H1 (cell line): ENCODE measurements at regions not wholly inside any gene's neighbourhood (a gene's known extent, or its start where the extent isn't known, plus 50 kb on each side); places are given as distances from the start of the nearest gene placed in this dataset.
A peak's percentile ranks its signal among the peaks of the same experiment; 100 is the strongest.

Source experiments
- CTCF ChIA-PET: fragments of 300-600 bp; sonication (Branson Sonifier 250); formaldehyde crosslinking; loops from one replicate; lab custom pipeline; 2021; ENCODE audit not compliant: partially characterized antibody; lab: Charles Lee
- POLR2A ChIA-PET: fragments of 300-600 bp; sonication (Branson Sonifier 250); formaldehyde crosslinking; loops from one replicate; lab custom pipeline; 2021; ENCODE audit warnings: inconsistent platforms; ENCODE audit not compliant: partially characterized antibody; lab: Charles Lee
- DNase-seq, 2 experiments: peaks; one replicate each; pipeline versions ENCODE4 v3.0.0 to v3.0.0-alpha.2; 2010 to 2022; ENCODE audit warnings: low spot score in 2 of 2, low read depth in 1 of 2, mixed read lengths in 1 of 2
- FAIRE-seq: peaks from 2 replicates; lab custom pipeline; 2011; peaks lifted over from hg19 to GRCh38; lab: Jason Lieb, UNC
- H2AFZ ChIP-seq: 2 replicates; pipeline ENCODE4 v1.8.1; 2012; ENCODE audit warnings: low read length, inconsistent platforms
- H2AK5ac ChIP-seq: 2 replicates; pipeline ENCODE4 v1.6.1; 2013; ENCODE audit warnings: low read depth, low read length
- H2BK120ac ChIP-seq: replicated peaks from 2 replicates; pipeline ENCODE3; 2013; ENCODE audit warnings: low read depth, low read length, inconsistent platforms
- H2BK12ac ChIP-seq: 2 replicates; pipeline ENCODE4 v1.6.1; 2013; ENCODE audit warnings: low read depth, low read length
- H2BK15ac ChIP-seq: 2 replicates; pipeline ENCODE4 v1.6.1; 2013; ENCODE audit warnings: low read length
- H2BK20ac ChIP-seq: 2 replicates; pipeline ENCODE4 v1.6.1; 2013; ENCODE audit warnings: low read length
- H2BK5ac ChIP-seq: 2 replicates; pipeline ENCODE4 v1.6.1; 2013; ENCODE audit warnings: low read depth, low read length
- H3K14ac ChIP-seq: 2 replicates; pipeline ENCODE4 v1.6.1; 2013; ENCODE audit warnings: inconsistent platforms; ENCODE audit not compliant: insufficient read length
- H3K18ac ChIP-seq: 2 replicates; pipeline ENCODE4 v1.6.1; 2013; ENCODE audit warnings: low read length; ENCODE audit errors: extremely low read depth
- H3K23ac ChIP-seq: 2 replicates; pipeline ENCODE4 v1.6.1; 2013; ENCODE audit warnings: inconsistent platforms; ENCODE audit not compliant: insufficient read length
- H3K23me2 ChIP-seq: 2 replicates; pipeline ENCODE4 v1.6.1; 2013; ENCODE audit warnings: low read depth, low read length
- H3K27ac ChIP-seq: 2 replicates; pipeline ENCODE4 v1.6.1; 2011; ENCODE audit warnings: low read depth, low read length, inconsistent platforms
- H3K27me3 ChIP-seq, 4 experiments: replicated peaks in 1 of 4; 1 replicate in 1 of 4; 2 replicates in 3 of 4; pipeline versions ENCODE4 v1.6.1 to v1.8.1; 2011 to 2013; ENCODE audit warnings: low read length in 3 of 4, mild to moderate bottlenecking in 3 of 4, inconsistent platforms in 2 of 4, mixed read lengths in 2 of 4, moderate library complexity in 1 of 4; ENCODE audit not compliant: control insufficient read depth in 3 of 4, insufficient read depth in 3 of 4; ENCODE audit errors: extremely low read depth in 1 of 4
- H3K36me3 ChIP-seq, 4 experiments: 2 replicates each; pipeline versions ENCODE4 v1.6.1 to v1.8.1; 2011 to 2013; ENCODE audit warnings: mild to moderate bottlenecking in 4 of 4, low read length in 3 of 4, moderate library complexity in 2 of 4, control low read depth in 1 of 4, inconsistent platforms in 1 of 4; ENCODE audit not compliant: insufficient read depth in 4 of 4, control insufficient read depth in 2 of 4
- H3K4ac ChIP-seq: replicated peaks from 2 replicates; pipeline ENCODE3; 2013; ENCODE audit warnings: low read length, low read depth, mixed read lengths, inconsistent platforms; ENCODE audit not compliant: insufficient read length
- H3K4me1 ChIP-seq, 4 experiments: replicated peaks in 1 of 4; 1 replicate in 1 of 4; 2 replicates in 3 of 4; pipeline versions ENCODE4 v1.6.1 to v1.8.1; 2011 to 2013; ENCODE audit warnings: low read length in 3 of 4, inconsistent platforms in 2 of 4, mixed read lengths in 1 of 4; ENCODE audit not compliant: insufficient read depth in 4 of 4, control insufficient read depth in 3 of 4
- H3K4me2 ChIP-seq, 2 experiments: 2 replicates each; pipeline versions ENCODE4 v1.6.1 to v1.8.1; 2011 to 2013; ENCODE audit warnings: low read depth in 2 of 2, low read length in 2 of 2, control low read depth in 1 of 2, inconsistent platforms in 1 of 2, mild to moderate bottlenecking in 1 of 2; ENCODE audit not compliant: insufficient read depth in 1 of 2
- H3K4me3 ChIP-seq, 4 experiments: fragments of 200-600, 300-600 bp in 1 of 4; sonication (generic), shearing (Covaris generic), sonication (Bioruptor Twin) in 1 of 4; 2 replicates each; pipeline versions ENCODE4 v1.5.1 to v1.8.1; 2011 to 2016; ENCODE audit warnings: low read length in 4 of 4, low read depth in 3 of 4, control low read depth in 2 of 4, inconsistent platforms in 2 of 4, mild to moderate bottlenecking in 2 of 4, mixed read lengths in 1 of 4, moderate library complexity in 1 of 4; ENCODE audit not compliant: insufficient read depth in 2 of 4; ENCODE audit errors: extremely low read depth in 1 of 4
- H3K56ac ChIP-seq: replicated peaks from 2 replicates; pipeline ENCODE3; 2013; ENCODE audit warnings: low read depth, mild to moderate bottlenecking, mixed read lengths, low read length, inconsistent platforms; ENCODE audit not compliant: insufficient read length
- H3K79me1 ChIP-seq: 2 replicates; pipeline ENCODE4 v1.6.1; 2013; ENCODE audit warnings: low read depth, low read length, control low read depth
- H3K79me2 ChIP-seq, 2 experiments: 2 replicates each; pipeline versions ENCODE4 v1.6.1 to v1.8.1; 2012 to 2013; ENCODE audit warnings: low read length in 2 of 2, mild to moderate bottlenecking in 2 of 2, inconsistent platforms in 1 of 2; ENCODE audit not compliant: insufficient read depth in 2 of 2, control insufficient read depth in 1 of 2
- H3K9ac ChIP-seq, 4 experiments: replicated peaks in 1 of 4; 1 replicate in 1 of 4; 2 replicates in 3 of 4; pipeline versions ENCODE4 v1.6.1 to v1.8.1; 2011 to 2013; ENCODE audit warnings: low read depth in 3 of 4, low read length in 3 of 4, control low read depth in 2 of 4, mild to moderate bottlenecking in 2 of 4, moderate library complexity in 2 of 4, inconsistent platforms in 1 of 4; ENCODE audit errors: extremely low read depth in 1 of 4
- H3K9me3 ChIP-seq, 2 experiments: 2 replicates each; pipeline versions ENCODE4 v1.6.1 to v1.8.1; 2012 to 2013; ENCODE audit warnings: mild to moderate bottlenecking in 2 of 2, moderate library complexity in 2 of 2, control low read depth in 1 of 2, inconsistent platforms in 1 of 2, low read depth in 1 of 2, low read length in 1 of 2, mixed read lengths in 1 of 2; ENCODE audit not compliant: insufficient read depth in 2 of 2
- H4K20me1 ChIP-seq, 2 experiments: replicated peaks in 1 of 2; 2 replicates each; pipeline versions ENCODE3 to v1.8.1; 2011 to 2013; ENCODE audit warnings: inconsistent platforms in 2 of 2, low read length in 2 of 2, mild to moderate bottlenecking in 1 of 2; ENCODE audit not compliant: insufficient read depth in 2 of 2, control insufficient read depth in 1 of 2
- H4K5ac ChIP-seq: 2 replicates; pipeline ENCODE4 v1.6.1; 2013; ENCODE audit warnings: low read length, low read depth, mixed read lengths, inconsistent platforms; ENCODE audit not compliant: insufficient read length
- H4K8ac ChIP-seq: 2 replicates; pipeline ENCODE4 v1.8.0; 2013; ENCODE audit warnings: mild to moderate bottlenecking, moderate library complexity, low read length, inconsistent platforms; ENCODE audit not compliant: insufficient read depth; ENCODE audit errors: extremely low read depth
- H4K91ac ChIP-seq: replicated peaks from 2 replicates; pipeline ENCODE3; 2013; ENCODE audit warnings: low read length, mixed read lengths, inconsistent platforms; ENCODE audit not compliant: insufficient read length
- BRCA1 ChIP-seq: IDR thresholded peaks from 2 replicates; pipeline ENCODE4 v1.6.1; 2012; ENCODE audit warnings: low read depth, low read length, improper control_type of control experiment
- CBX8 ChIP-seq: fragments of 300-800, 300-1000 bp; sonication (generic); IDR thresholded peaks from 2 replicates; pipeline ENCODE4 v1.7.1; 2016; ENCODE audit warnings: low read depth, low read length, borderline replicate concordance
- CHD2 ChIP-seq: IDR thresholded peaks from 2 replicates; pipeline ENCODE4 v1.6.1; 2012; ENCODE audit warnings: low read length, improper control_type of control experiment
- CTBP2 ChIP-seq: IDR thresholded peaks from 2 replicates; pipeline ENCODE4 v1.7.0; 2011; ENCODE audit warnings: borderline replicate concordance, mild to moderate bottlenecking, moderate library complexity, mixed read lengths, low read length; ENCODE audit not compliant: insufficient read depth, insufficient read length
- HDAC2 ChIP-seq, 2 experiments: fragments of 300-600 bp in 1 of 2; sonication (generic) in 1 of 2; IDR thresholded peaks; 2 replicates each; pipeline ENCODE4 v1.6.1; 2011 to 2012; ENCODE audit warnings: low read depth in 2 of 2, low read length in 2 of 2, mild to moderate bottlenecking in 2 of 2, moderate library complexity in 2 of 2, borderline replicate concordance in 1 of 2, inconsistent platforms in 1 of 2
- HDAC6 ChIP-seq: IDR thresholded peaks from one replicate; pipeline ENCODE4 v1.7.1; 2012; ENCODE audit warnings: low read depth, mild to moderate bottlenecking, inconsistent platforms, low read length, moderate library complexity
- JUN ChIP-seq: IDR thresholded peaks from 2 replicates; pipeline ENCODE4 v1.6.1; 2011; ENCODE audit warnings: low read depth, mild to moderate bottlenecking, improper control_type of control experiment, low read length
- POLR2A ChIP-seq, 2 experiments: IDR thresholded peaks; 1 replicate in 1 of 2; 2 replicates in 1 of 2; pipeline ENCODE4 v1.6.1; 2011; ENCODE audit warnings: low read depth in 2 of 2, low read length in 2 of 2, mild to moderate bottlenecking in 2 of 2; ENCODE audit errors: control extremely low read depth in 1 of 2
- SIRT6 ChIP-seq: IDR thresholded peaks from one replicate; pipeline ENCODE4 v1.7.1; 2012; ENCODE audit warnings: low read length, inconsistent platforms
- SP2 ChIP-seq: IDR thresholded peaks from 2 replicates; pipeline ENCODE4 v1.6.1; 2012; ENCODE audit warnings: mild to moderate bottlenecking, low read length, inconsistent platforms
- SUZ12 ChIP-seq: fragments of 200-600 bp; sonication (generic); IDR thresholded peaks from 2 replicates; pipeline ENCODE4 v1.6.1; 2012; ENCODE audit warnings: mild to moderate bottlenecking, inconsistent platforms, low read length, moderate library complexity, mixed read lengths
- USF2 ChIP-seq: IDR thresholded peaks from 2 replicates; pipeline ENCODE4 v1.6.1; 2011; ENCODE audit warnings: low read length, improper control_type of control experiment
- WGBS, 2 experiments: shearing (Covaris generic) in 1 of 2; methylation state at CpG; one replicate each; pipeline versions ENCODE4 v1.1.6 to v1.1.7; 2013 to 2015; ENCODE audit warnings: low lambda C conversion rate in 2 of 2, mixed read lengths in 2 of 2, inconsistent platforms in 1 of 2, low coverage in 1 of 2, missing lambda C conversion rate in 1 of 2; ENCODE audit not compliant: insufficient replicate concordance in 2 of 2, insufficient coverage in 1 of 2, insufficient read length in 1 of 2; ENCODE audit errors: extremely low coverage in 1 of 2, missing lambda C conversion rate in 1 of 2; 5-methylcytosine and 5-hydroxymethylcytosine counted together

- Histone ChIP-seq H2BK15ac (no peak overlapping the region), H2AFZ (peak overlapping the region; percentile 85; the same call in 1 of the 2 replicates), H3K56ac (no peak overlapping the region), H2BK120ac (no peak overlapping the region), H4K91ac (no peak overlapping the region), H3K4me1 (peaks cover 0 to 3% (median 0%) of the 10 kb centered on the region in 4 experiments; a peak in 4 of 7 replicates), H2BK5ac (no peak overlapping the region), H3K18ac (no peak overlapping the region; the same call in 1 of the 2 replicates), H4K8ac (no peak overlapping the region), H4K5ac (no peak overlapping the region), H4K20me1 (no peaks in the 10 kb centered on the region), H3K23me2 (no peaks in the 10 kb centered on the region), H3K79me1 (no peaks in the 10 kb centered on the region), H3K14ac (no peak overlapping the region), H2BK12ac (no peak overlapping the region), H3K23ac (no peak overlapping the region), H3K79me2 (no peaks in the 10 kb centered on the region), H3K4ac (no peak overlapping the region), H3K36me3 (no peaks in the 10 kb centered on the region), H3K9ac (no peak overlapping the region), H3K27me3 (no peaks in the 10 kb centered on the region), H3K9me3 (0 out of 4 replicates have a peak, but pooled peaks cover 0 to 2% of the 10 kb centered on the region in 2 experiments), H3K4me3 (no peak overlapping the region), H3K4me2 (no peak overlapping the region), H3K27ac (no peak overlapping the region), H2AK5ac (no peak overlapping the region), H2BK20ac (no peak overlapping the region)
- WGBS, 2 experiments: 88% methylated on average over 19 of the region's 19 CpGs; no CpG with 5 or more reads in 1 of the 2 experiments
- FAIRE-seq (no peak), DNase-seq (no peak)
- ChIA-PET CTCF (no interaction called here), POLR2A (no interaction called here)
- no peak for TF ChIP-seq CTBP2
- TF ChIP-seq HDAC2 (IDR thresholded peaks at IDR 0.05; ENCODE audit: borderline replicate concordance in 1 of 2, low read depth in 2 of 2, low read length in 2 of 2): no peak
- TF ChIP-seq CHD2: no peak
- TF ChIP-seq SUZ12: no peak
- no peak for TF ChIP-seq POLR2A (IDR thresholded peaks at IDR 0.05; ENCODE audit: control extremely low read depth in 1 of 2, low read depth in 2 of 2, low read length in 2 of 2)
- TF ChIP-seq CBX8: no peak
- no peak for TF ChIP-seq JUN
- TF ChIP-seq SP2: no peak
- no peak for TF ChIP-seq HDAC6
- no peak for TF ChIP-seq BRCA1
- no peak for TF ChIP-seq USF2
- TF ChIP-seq SIRT6: no peak
These were observed 386.0 kb downstream of the SMOC2 start for GRCh38 chr6:168826726-168827585.
